ENCODE measurements at regions not wholly inside any gene's neighbourhood (a gene's known extent, or its start where the extent isn't known, plus 50 kb on each side); places are given as distances from the start of the nearest gene placed in this dataset.

- no peak overlapping the region for H3K4me3 ChIP-seq (ENCODE audit: control insufficient read depth, low read depth, low read length)
- no peak for DNase-seq (ENCODE audit: low read depth)
- TF ChIP-seq, protein P1, sequence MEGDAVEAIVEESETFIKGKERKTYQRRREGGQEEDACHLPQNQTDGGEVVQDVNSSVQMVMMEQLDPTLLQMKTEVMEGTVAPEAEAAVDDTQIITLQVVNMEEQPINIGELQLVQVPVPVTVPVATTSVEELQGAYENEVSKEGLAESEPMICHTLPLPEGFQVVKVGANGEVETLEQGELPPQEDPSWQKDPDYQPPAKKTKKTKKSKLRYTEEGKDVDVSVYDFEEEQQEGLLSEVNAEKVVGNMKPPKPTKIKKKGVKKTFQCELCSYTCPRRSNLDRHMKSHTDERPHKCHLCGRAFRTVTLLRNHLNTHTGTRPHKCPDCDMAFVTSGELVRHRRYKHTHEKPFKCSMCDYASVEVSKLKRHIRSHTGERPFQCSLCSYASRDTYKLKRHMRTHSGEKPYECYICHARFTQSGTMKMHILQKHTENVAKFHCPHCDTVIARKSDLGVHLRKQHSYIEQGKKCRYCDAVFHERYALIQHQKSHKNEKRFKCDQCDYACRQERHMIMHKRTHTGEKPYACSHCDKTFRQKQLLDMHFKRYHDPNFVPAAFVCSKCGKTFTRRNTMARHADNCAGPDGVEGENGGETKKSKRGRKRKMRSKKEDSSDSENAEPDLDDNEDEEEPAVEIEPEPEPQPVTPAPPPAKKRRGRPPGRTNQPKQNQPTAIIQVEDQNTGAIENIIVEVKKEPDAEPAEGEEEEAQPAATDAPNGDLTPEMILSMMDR (IDR thresholded peaks at IDR 0.05; ENCODE audit: control insufficient read depth, insufficient read depth, low read depth, low read length, missing control alignments): no peak
Observed at GRCh38 chr3:159210336-159210735, 408.5 kb downstream of the MFSD1 start.

DNA sequence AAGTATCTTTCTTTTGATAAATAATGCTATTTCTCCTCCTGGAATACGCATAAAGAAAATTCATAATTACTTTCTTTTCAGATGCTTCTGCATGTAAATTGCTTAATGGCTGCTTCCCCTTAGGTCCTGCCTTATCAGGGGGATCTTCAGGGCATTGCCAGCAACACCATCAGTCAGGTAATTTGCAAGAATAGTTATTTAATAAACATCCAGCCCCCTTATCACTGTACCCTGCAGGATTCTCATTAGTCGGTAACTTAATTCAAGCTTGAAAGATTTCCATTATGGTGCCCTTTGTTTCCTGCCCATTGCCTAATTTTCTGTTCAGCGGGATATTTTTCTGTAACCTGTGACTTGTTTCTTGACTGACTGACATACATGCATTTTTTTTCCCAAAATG is 414.5 kb downstream of the MFSD1 start:
- TF ChIP-seq, protein P1 (IDR thresholded peaks at IDR 0.05; ENCODE audit: control insufficient read depth, insufficient read depth, low read depth, low read length, missing control alignments): no peak
- H3K4me3 ChIP-seq (ENCODE audit: control insufficient read depth, low read depth, low read length): no peak overlapping the region
- DNase-seq (ENCODE audit: low read depth): no peak

GRCh38 chr3:159219231-159219630 is 417.4 kb downstream of the MFSD1 start:
- TF ChIP-seq, protein P1 (IDR thresholded peaks at IDR 0.05; ENCODE audit: control insufficient read depth, insufficient read depth, low read depth, low read length, missing control alignments): no peak
- no peak overlapping the region for H3K4me3 ChIP-seq (ENCODE audit: control insufficient read depth, low read depth, low read length)
- no peak for DNase-seq (ENCODE audit: low read depth)

DNA sequence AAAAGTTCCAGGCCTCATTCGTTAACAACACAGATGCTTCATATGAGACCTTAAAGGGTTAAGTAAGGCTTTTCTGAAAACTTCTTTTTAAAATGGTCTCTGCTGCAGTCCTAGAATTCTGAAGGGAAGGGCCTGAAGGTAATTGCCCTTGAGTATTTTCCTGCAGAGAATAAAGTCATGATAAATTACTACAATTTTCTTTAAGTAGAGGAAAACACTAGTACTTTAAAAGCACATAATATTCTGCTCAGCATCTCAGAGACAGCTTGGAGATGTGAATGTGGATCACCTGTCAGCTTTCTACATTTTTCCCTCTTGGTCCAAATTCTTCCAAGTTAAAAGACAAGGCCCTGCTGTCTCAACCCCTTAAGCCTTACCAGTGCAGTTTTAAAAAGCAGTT is 419.5 kb downstream of the MFSD1 start:
- DNase-seq (ENCODE audit: low read depth): no peak
- H3K4me3 ChIP-seq (ENCODE audit: control insufficient read depth, low read depth, low read length): no peak overlapping the region

DNA sequence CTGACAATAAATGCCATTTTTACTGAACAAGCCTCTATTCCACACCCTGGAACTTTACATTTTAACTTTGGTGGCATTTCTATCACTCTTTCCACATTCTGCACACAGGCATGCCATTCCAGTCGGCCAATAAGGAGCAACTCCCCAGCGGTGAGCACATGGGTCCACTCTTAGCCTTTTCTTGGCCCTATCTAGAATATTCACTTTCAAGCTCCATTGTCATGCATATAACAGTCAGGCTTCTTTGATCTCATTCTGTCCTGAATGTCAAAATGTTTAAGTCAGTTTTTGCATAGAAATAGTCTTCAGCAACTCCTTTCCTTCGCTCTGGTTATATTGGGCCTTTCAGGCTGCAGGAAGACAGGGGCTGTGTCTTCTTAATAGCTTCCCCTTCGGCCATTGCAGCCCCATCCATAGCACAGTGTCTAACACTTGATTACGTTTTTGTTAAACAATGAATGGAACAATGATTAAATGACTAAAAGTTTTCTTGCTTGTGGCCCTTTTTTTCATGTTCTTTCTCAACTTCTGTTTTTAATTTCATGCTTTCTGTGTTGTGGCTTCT is 427.3 kb downstream of the MFSD1 start:
- H3K4me3 ChIP-seq (ENCODE audit: control insufficient read depth, low read depth, low read length): no peak overlapping the region
- TF ChIP-seq, protein P1 (IDR thresholded peaks at IDR 0.05; ENCODE audit: control insufficient read depth, insufficient read depth, low read depth, low read length, missing control alignments): no peak
- no peak for DNase-seq (ENCODE audit: low read depth)

More for the DNA sequence above, 419.5 kb downstream of the MFSD1 start:
- TF ChIP-seq, protein P1 (IDR thresholded peaks at IDR 0.05; ENCODE audit: control insufficient read depth, insufficient read depth, low read depth, low read length, missing control alignments): no peak

GRCh38 chr3:159232966-159233365 is 431.1 kb downstream of the MFSD1 start:
- TF ChIP-seq, protein P1 (IDR thresholded peaks at IDR 0.05; ENCODE audit: control insufficient read depth, insufficient read depth, low read depth, low read length, missing control alignments): no peak

DNA sequence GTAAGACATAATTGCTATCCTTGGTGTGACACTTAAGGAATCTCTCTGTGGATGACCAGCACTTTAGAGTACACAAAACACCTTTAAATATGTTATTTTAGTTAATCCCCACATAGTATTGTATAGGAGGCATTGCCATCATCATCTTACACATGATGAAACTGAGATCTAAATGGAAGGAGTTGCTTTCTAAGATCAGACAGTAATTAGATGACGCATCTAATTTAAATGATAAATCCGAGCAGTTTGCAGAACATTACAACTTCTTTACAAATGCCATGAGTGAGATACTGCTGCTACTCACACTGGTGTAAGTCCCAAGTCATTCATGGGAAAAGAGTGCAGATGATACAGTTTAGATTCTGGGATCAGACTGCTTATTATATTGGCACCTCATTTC is 431.9 kb downstream of the MFSD1 start:
- no peak for DNase-seq (ENCODE audit: low read depth)
- H3K4me3 ChIP-seq (ENCODE audit: control insufficient read depth, low read depth, low read length): no peak overlapping the region
- TF ChIP-seq, protein P1 (IDR thresholded peaks at IDR 0.05; ENCODE audit: control insufficient read depth, insufficient read depth, low read depth, low read length, missing control alignments): no peak

More at GRCh38 chr3:159232966-159233365, 431.1 kb downstream of the MFSD1 start:
- H3K4me3 ChIP-seq (ENCODE audit: control insufficient read depth, low read depth, low read length): no peak overlapping the region
- no peak for DNase-seq (ENCODE audit: low read depth)
